ENCODE measurements at regions not wholly inside any gene's neighbourhood (a gene's known extent, or its start where the extent isn't known, plus 50 kb on each side); places are given as distances from the start of the nearest gene placed in this dataset.

DNA sequence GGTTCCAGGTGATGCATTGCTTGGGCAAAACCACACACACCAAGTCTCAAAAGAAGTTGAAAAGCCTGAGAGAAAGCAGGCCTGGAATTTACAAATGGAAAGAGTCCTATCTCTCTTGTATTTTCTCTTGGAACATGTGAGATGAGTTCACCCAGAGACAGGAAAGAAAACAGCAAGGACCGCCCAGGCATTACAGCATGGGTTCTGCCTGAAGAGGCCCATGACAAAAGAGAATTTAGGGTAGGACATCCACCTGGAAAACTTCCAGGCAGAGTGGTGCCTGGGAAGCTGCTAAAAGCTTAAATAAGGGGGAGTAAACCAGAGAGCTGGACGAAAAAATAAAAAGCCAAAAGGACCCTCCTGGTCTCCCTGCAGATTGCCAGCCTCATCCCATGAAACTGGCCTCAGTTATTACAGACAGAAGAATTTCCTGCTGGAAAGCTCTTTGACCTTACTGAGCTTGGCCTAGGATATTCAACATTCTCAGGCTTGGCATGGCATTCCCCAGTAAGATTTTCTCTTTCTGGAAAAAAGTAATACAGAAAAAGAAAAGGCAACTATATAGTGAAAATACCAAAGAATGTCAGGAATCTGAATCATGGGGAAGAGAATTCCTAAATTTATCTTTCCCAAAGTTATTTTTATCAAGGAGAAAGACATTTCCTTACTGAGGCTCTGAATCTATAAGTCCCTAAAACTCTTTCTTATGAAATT is 121.3 kb upstream of the NUDT4 start:
- Histone ChIP-seq H3K4me3 (ENCODE audit: low read depth, low read length) (no peak overlapping the region), H3K79me2 (no peaks in the 10 kb centered on the region), H3K27me3 (ENCODE audit: control insufficient read depth, insufficient read depth, low read length) (no peaks in the 10 kb centered on the region), H3K9me3 (ENCODE audit: control insufficient read depth, low read length) (no peaks in the 10 kb centered on the region), H3K4me2 (ENCODE audit: low read length) (no peak overlapping the region), H2AFZ (no peak overlapping the region), H3K9ac (no peak overlapping the region), H3K27ac (no peak overlapping the region), H3K36me3 (ENCODE audit: control insufficient read depth, insufficient read depth, low read length) (no peaks in the 10 kb centered on the region), H3K4me1 (no peaks in the 10 kb centered on the region)
- TF ChIP-seq, protein P1, sequence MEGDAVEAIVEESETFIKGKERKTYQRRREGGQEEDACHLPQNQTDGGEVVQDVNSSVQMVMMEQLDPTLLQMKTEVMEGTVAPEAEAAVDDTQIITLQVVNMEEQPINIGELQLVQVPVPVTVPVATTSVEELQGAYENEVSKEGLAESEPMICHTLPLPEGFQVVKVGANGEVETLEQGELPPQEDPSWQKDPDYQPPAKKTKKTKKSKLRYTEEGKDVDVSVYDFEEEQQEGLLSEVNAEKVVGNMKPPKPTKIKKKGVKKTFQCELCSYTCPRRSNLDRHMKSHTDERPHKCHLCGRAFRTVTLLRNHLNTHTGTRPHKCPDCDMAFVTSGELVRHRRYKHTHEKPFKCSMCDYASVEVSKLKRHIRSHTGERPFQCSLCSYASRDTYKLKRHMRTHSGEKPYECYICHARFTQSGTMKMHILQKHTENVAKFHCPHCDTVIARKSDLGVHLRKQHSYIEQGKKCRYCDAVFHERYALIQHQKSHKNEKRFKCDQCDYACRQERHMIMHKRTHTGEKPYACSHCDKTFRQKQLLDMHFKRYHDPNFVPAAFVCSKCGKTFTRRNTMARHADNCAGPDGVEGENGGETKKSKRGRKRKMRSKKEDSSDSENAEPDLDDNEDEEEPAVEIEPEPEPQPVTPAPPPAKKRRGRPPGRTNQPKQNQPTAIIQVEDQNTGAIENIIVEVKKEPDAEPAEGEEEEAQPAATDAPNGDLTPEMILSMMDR (IDR thresholded peaks at IDR 0.05), result no peak

DNA sequence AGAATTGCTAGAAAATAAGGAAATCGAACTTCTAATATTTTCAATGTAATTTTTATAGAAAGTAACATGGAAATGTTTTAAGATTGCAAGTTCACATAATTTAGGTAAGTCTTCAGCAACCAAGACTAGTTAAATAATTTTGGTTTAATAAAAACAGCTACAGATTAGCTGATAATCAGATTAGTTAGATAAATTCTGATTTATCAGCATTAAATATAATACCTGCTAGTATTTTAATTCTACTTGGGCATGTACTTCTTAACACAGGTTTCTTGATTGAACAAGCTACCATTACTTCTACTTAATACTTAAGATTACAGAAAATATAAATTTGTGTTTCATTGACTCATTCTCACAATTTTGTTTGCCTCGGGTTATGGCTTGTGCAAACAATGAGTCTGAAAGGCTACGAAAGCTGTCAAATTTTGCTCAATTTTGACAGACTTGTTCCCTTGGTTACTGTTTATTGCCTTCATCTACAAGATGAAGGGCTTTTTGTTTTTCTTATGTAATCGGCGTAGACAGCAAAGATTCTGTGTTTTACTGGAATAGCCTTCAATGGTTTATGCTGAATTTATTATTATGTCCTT is 116.1 kb upstream of the NUDT4 start:
- no peak overlapping the region for H3K4me3 ChIP-seq (ENCODE audit: low read depth, low read length)
- H3K79me2 ChIP-seq, result no peaks in the 10 kb centered on the region
- H3K4me1 ChIP-seq, result no peaks in the 10 kb centered on the region
- no peak overlapping the region for H3K4me2 ChIP-seq (ENCODE audit: low read length)
- no peaks in the 10 kb centered on the region for H3K36me3 ChIP-seq (ENCODE audit: control insufficient read depth, insufficient read depth, low read length)
- no peak overlapping the region for H3K27ac ChIP-seq
- TF ChIP-seq, protein P1 (IDR thresholded peaks at IDR 0.05), result no peak
- H2AFZ ChIP-seq, result no peak overlapping the region
- no peak overlapping the region for H3K9ac ChIP-seq
- H3K9me3 ChIP-seq (ENCODE audit: control insufficient read depth, low read length), result no peaks in the 10 kb centered on the region
- H3K27me3 ChIP-seq (ENCODE audit: control insufficient read depth, insufficient read depth, low read length), result no peaks in the 10 kb centered on the region

DNA sequence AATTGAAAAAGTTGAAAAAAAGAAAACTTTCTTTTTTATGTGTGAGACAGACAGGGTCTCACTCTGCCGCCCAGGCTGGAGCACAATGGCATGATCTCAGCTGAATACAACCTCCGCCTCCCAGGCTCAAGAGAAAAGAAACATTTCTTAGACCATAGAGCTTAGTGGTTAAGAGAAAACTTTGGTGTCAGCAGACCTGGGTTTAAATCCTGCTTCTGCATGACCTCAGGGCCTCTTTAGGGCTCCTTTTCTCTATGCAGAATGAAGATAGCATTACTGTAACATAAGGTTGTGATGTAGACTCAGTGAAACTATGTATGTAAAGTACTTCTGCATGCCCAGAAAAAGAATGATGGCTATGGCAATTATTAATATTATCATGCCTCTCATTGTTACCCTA is 104.7 kb upstream of the NUDT4 start:
- H3K4me2 ChIP-seq (ENCODE audit: low read length), result no peak overlapping the region
- no peaks in the 10 kb centered on the region for H3K9me3 ChIP-seq (ENCODE audit: control insufficient read depth, low read length)
- H3K4me3 ChIP-seq (ENCODE audit: low read depth, low read length), result no peak overlapping the region

DNA sequence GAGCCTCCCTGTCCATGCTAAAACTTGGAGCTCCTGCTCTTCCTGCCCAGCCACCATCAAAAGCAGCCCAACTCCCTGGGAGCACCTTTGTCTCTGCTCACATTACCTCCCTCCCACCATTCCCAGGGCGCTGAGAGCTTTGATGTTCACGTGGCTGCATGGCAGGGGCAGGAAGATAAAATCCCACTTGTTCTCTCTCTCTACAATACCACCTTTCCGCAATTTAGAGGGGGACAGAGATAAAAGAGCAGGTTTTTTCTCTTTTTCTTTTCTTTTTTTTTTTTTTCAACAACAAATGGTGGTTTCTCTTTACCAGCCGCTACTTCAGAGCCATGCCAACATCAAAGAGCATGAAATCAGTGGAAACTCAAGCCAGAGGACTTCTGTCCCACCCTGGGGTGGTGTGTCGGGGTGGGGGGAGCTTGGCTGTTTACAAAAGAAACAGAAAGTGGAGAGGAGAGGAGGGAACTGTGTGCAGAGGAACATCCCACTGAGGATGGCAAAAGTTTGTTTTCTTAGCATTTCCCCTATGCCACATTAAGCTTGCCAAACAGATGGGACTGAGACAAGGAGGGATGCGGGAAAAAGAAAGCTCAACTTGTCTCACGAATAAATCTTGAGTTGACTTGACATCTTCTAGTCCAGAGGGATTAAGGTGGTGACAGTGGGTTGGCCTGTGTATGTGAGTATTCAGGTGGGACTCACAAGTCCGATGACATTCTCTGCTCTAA is 103.7 kb upstream of the NUDT4 start:
- H3K4me2 ChIP-seq (ENCODE audit: low read length), result no peak overlapping the region
- no peak overlapping the region for H3K27ac ChIP-seq
- H3K4me1 ChIP-seq, result no peaks in the 10 kb centered on the region
- H3K79me2 ChIP-seq, result no peaks in the 10 kb centered on the region
- H2AFZ ChIP-seq, result peak overlapping the region; percentile 68
- H3K36me3 ChIP-seq (ENCODE audit: control insufficient read depth, insufficient read depth, low read length), result no peaks in the 10 kb centered on the region
- no peak overlapping the region for H3K9ac ChIP-seq
- TF ChIP-seq, protein P1 (IDR thresholded peaks at IDR 0.05), result no peak
- H3K4me3 ChIP-seq (ENCODE audit: low read depth, low read length), result no peak overlapping the region
- H3K9me3 ChIP-seq (ENCODE audit: control insufficient read depth, low read length), result no peaks in the 10 kb centered on the region
- no peaks in the 10 kb centered on the region for H3K27me3 ChIP-seq (ENCODE audit: control insufficient read depth, insufficient read depth, low read length)

More for the DNA sequence above, 104.7 kb upstream of the NUDT4 start:
- TF ChIP-seq, protein P1 (IDR thresholded peaks at IDR 0.05), result no peak
- H3K9ac ChIP-seq, result no peak overlapping the region
- no peak overlapping the region for H2AFZ ChIP-seq
- no peaks in the 10 kb centered on the region for H3K4me1 ChIP-seq
- H3K27ac ChIP-seq, result no peak overlapping the region
- H3K79me2 ChIP-seq, result no peaks in the 10 kb centered on the region
- no peaks in the 10 kb centered on the region for H3K36me3 ChIP-seq (ENCODE audit: control insufficient read depth, insufficient read depth, low read length)
- H3K27me3 ChIP-seq (ENCODE audit: control insufficient read depth, insufficient read depth, low read length), result no peaks in the 10 kb centered on the region
